Fibroblast of skin of left quadriceps (primary cell): ENCODE measurements at regions not wholly inside any gene's neighbourhood (a gene's known extent, or its start where the extent isn't known, plus 50 kb on each side); places are given as distances from the start of the nearest gene placed in this dataset.
"Not testable (repeated sequence)": the region's sequence is repeated elsewhere in the genome, so short reads cannot be mapped to it uniquely, and the experiment has no call there.

ENCODE experiments used
- DNase-seq, 2 experiments: peaks; one replicate each; pipeline ENCODE4 v3.0.0-alpha.2; 2013; ENCODE audit warnings: low read depth in 2 of 2

DNA sequence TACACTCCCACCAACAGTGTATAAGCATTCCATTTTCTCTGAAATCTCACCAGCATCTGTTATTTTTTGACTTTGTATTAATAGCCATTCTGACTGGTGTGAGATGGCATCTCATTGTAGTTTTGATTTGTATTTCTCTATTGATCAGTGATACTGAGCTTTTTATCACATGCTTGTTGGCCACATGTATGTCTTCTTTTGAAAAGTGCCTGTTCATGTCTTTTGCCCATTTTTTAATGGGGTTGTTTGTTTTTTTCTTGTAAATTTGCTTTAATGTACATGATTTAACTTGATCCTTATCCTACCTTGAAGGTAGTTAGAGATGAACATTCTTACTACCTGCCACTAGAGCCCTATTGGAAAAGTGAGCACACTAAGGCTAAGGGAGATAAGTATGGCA, 151.2 kb upstream of the KIF2A start:
- DNase-seq: no peak

DNA sequence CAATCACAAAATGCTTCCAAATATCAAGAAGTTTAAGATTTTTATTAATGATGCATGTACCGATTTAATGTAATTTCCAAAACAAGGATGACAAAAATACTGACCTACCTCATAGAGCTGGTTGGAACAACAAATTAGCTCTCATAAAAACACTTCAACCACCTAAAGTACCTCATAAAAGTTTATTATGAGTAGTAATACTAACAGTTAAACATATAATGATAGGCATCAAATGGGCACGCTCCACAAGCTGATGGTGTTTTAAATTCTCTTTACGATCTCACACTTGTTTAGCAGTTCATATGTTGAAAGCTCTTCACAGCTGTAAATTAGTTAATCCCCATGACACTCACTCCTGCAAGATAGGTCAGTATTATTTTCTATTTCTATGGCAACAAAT, 150.0 kb upstream of the KIF2A start:
- DNase-seq: no peak

DNA sequence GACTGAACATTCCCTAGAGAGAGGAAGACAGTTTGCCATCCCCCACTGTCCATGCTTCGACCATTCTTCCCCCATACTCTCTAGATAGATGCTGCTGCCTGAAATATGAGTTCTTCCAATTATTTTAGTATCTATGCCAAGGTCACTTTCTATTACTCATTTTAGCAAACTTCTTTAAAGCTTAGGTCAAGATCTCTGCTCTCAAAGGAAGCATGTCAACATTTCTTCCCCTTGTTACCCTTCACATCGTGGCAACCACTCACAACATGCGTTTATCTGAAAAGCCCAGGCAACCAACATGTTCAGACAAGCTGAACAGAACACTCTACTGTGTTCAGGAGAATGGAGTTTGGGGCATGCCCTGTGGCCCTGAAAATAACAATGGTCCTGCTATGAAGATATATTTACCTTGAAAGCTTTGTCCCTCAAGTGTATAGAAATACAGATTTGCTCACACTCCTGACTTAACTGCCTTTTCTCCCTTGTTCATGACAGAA, 138.4 kb upstream of the KIF2A start:
- DNase-seq: no peak

DNA sequence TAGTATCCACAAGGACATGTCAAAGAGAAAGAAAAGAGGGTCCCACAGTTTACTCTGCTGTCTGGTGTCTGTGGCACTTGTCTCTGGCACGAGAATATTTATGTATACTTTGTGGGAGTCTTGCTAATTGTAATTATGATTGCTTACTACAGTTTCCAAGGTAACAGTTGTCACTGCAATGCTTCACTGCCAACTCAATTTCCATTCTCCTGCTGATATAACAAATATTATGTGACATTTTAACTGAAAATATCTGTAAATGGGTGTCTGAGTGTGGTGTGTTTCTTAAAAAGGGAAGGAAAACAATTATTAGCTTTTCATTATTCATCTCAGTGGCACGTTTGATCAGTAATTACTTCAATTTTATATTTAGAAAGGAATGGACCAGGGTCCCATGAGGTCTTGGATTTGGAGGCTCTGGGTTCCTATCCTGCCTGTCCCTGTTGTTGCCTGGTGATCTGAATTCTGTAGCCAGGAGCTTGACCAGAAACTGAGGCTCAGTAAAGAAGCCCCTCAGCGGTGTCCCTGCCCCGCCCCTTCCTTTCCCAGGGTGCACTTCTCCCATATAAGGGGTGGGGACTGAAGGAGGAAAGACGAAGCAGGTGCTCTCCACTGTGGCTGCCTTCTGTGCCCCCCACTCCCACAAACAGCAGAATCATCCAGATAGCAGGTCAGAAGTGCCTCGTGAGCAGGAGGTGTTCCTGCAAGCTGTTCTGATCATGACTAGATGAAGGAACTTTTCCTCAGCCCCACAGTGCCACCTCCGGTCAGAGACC, 137.3 kb upstream of the KIF2A start:
- DNase-seq: no peak

DNA sequence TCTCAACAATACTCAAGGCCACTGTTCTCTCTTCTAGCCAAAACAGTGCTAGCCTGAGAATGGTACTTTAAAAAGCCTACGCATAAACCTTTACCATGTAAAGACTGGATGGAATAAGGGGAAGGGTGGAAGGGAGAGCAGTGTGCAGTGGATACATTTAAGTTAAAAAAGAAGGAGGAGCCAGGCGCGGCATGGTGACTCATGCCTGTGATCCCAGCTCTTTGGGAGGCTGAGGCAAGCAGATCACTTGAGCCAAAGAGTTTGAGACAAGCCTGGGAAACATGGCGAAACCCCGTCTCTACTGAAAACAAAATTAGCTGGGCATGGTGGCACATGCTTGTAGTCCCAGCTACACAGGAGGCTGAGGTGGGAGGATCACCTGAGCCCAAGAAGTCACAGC, 127.7 kb upstream of the KIF2A start:
- no peak for DNase-seq

DNA sequence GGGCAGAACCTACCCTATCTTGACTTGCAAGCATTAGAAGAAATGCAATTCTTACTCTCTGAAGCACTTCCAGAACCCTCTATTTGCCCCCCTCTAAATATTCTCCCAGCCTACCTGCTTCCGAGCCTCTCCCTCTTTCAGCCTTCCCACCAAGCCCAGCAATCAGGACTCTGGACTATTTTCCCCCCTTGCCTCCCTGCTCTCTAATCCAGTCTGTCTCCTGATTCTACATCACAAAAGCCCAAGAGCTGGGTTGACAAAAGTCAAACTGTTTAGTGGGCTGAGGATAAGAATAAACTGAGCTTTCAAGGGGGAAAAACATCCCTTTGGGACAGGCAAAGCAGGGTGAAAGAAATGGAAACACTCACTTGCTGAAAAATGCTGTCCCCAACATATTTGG, 123.2 kb upstream of the KIF2A start:
- DNase-seq: no peak

DNA sequence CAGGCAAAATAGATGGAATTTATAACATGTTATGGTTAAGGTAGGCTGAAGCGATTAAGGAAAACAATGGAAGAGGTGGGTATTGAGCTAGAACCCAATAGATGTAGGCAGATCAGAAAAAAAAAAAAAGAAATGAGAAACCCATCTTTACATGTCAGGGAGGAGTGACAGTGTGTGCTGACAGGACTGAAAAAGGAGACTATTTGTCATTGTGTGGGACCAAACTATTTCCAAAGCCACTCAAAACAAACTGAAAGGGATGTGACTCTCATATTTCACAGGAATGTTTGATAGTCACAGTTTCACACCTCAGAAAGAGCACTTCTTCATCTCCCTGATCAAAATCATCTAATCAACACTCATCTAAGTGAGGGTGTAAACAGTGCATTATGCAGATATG, 122.3 kb upstream of the KIF2A start:
- no peak for DNase-seq

DNA sequence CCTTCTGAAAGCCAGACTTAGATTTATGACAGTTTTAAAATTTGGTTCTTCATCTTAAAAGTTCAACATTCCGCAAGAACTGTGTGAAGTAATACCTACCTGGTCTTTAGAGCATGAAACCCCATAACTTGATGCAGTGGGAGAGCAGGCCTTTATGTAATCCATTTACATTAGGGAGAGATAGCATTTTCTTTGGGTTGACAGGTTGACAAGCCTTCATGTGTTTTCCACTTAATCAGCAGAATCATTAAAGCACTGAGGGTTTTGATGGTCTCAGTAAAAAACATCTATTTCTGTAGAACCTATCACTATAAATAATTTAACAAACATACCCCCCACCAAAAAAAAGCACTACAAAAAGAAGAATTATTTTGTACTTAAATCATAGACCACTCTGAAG, 121.6 kb upstream of the KIF2A start:
- no peak for DNase-seq

DNA sequence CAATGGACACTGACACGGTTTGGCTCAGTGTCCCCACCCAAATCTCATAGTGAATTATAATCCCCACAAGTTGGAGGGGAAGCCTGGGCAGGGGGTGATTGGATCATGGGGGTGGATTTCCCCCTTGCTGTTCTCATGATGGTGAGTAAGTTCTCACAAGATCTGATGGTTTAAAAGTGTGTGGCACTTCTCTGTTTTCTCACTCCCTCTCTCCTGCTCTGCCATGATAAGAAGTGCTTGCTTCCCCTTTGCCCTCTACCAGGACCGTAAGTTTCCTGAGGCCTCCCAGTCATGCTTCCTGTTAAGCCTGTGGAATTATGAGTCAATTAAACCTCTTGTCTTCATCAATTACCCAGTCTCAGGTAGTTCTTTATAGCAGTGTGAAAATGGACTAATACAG, 115.8 kb upstream of the KIF2A start:
- no peak for DNase-seq

DNA sequence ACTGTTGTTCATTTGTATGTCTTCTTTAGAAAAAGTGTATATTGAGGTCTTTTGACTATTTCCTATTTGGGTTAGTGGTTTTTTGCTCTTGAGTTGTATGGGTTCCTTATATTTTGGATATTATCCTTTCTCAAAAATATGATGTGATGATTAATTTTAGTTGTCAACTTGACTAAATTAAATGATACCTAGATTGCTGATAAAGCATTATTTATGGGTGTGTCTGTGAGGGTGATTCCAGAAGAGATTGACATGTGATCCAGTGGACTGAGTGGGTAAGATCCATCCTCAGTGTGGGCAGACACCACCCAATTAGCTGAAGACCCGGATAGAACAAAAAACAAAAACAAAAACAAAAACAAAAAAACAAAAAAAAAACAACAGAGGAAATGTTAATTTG, 115.1 kb upstream of the KIF2A start:
- no peak for DNase-seq

DNA sequence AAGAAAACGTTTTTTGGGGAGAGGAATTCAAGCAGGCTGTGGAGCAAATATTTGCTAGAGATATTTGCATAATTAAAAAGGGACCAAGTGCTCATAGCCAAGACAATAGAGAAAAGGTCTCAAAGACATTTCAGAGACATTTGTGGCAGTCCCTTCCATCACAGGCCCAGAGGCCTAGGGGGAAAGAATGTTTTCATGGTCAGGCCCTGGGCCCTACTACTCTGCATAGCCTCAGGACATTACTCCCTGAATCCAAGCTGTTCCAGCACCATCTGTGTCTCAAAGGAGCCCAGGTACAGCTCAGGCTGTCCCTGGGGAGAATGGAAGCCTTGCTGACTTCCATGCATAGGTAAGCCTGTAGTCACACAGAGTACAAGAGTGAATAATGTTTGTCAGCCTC, 113.0 kb upstream of the KIF2A start:
- DNase-seq: no peak

DNA sequence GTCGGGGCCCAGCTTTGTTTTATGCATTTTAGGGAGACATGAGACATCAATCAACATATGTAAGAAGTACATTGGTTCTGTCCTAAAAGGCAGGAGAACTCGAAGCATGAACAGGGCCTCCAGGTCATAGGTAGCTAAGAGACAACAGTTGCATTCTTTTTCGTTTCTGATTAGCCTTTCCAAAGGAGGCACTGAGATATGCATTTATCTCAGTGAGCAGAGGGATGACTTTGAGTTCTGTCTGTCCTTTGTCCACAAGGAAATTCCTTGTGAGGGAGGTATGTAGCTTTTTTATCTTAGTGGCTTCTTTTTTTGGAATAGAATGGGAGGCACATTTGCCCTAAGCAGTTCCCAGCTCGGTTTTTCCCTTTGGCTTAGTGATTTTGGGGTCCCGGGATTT, 109.5 kb upstream of the KIF2A start:
- not testable (repeated sequence) for DNase-seq

DNA sequence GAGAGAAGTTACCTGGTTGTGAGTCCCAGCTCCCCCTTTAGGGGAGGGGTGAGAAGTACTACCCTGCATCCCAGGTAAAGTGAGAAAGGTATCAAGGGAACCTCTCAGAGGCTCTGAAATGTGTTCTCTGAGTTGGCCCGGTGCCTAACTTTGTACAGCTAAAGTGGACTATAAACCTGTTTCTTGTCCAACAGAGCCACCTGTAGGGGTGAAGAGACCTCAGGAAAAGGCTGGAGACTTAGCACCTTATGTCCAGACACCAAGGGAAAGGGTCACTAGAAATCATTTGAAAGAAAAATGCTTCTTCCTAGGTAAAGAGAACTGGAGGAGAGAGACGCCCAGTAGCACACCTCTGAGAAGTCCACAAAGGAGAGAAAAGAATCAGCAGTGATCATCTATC, 108.3 kb upstream of the KIF2A start:
- no peak for DNase-seq

DNA sequence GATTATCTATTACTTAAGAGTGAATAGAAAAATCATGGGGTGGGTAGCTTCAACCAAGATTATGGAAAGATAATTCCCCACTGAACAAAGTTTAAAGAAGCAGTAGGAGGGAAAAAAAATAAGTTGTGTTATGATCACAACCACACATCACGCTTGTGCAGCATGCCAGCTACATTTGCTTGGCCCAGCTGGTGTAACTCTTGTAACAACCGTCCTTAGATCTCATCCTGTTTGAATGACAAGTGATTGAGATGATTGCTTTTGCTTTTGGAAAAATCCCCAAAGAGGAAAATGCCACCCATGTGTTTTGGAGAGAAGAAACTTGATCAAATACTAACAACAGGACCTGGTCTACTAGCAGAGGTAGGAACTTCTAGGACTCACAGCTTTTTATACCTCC, 107.6 kb upstream of the KIF2A start:
- DNase-seq: no peak

DNA sequence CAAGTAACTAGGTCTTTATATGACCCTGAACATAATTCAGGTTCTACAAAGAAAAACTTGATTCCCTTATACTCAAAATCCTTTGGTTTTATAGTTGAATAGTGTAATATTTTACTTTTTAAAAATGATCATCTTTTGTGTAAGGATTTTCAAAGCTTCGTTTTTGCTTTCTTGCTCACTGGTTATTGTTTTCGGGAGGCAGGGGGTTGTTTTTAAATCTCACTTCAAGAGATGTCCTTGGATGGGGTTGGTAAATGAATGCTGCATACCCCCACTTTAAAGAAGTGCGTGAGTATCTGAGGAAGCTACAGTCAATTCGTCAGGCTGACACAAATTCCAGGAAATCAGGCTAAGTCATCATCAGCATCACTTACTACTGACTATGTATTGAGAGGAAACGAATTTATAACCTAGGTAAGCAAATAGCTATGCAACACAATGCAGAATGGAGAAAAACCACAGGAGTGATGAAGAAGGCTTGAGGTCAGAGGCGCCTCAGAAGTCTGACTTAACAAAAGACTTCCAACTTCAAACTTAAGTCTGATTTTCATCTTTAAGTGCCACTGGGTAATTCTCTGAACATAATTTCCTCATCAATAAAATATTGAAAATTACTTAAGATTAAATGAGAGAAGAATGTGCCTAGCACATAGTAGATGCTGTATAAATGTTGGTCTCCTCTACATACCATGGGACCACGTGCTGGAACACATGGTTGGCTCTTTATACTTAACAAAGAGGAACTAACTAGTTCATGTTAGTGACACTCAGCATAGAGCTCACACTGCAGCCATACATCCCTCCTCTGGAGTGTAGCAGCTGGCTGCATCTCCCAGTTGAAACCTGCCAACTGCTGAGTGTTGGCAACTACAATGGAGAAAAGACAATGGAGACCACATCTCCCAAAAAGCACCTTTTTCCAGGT, 106.0 kb upstream of the KIF2A start:
- no peak for DNase-seq

DNA sequence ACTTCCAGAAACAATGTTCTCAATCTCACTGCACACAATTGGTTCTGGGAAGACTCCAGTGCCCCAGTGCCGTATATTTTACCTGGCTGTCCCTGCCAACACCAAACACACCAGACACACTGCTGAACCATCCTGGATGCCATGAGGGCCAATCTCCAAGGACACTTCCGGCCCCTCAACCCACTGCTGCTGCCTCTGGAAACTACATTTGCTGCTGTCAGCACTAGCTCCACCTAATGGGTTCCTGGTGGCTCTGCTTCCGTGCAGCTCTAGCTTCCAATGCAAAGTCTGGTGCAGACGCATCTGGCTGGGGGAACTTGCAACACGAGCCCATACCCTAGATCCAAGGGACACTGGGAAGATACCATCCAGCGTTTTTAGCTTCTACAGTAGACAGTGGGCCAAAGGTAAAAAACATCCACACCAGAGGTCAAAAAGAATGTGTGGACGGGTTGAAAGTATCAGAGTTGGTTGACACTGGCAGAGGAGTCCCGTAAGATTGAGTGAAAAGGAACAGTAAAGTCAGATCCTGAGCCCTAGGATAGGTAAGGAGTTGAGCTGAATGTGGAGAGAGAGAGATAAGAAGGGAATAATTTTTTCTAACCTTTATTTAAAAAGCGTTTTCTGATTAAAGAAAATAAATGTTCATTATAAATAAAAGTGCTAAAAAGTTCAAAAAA, 99.7 kb upstream of the KIF2A start:
- DNase-seq: no peak

DNA sequence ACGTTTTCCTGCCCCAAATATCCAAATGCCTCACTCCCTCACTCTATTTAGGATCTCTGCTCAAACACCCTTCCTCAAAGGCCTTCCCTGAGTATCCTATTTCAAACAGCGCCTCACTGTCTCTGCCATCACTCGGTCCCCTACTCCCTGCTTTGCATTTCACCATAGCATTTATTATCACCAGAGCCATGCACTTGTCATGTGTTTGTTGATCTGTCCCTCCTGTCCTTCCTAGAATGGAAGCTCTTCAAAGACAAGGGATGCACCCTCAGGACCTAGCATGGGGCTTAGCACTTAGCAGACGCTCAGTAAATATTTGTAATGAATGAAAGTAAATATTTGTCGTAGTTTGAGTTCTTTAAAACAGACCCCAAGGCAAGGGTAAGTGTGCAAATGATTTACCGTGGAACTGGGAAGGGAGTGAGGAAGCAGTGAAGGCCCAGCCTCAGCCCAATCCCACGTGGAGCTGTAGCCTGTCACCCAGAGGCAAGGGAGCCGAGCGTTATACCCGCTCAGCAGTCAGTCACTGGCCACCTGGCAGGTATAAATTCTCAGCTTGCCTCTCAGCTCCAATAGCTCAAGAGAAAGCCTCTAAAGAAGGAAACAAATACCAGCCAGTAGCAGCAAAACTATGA, 97.7 kb upstream of the KIF2A start:
- no peak for DNase-seq

DNA sequence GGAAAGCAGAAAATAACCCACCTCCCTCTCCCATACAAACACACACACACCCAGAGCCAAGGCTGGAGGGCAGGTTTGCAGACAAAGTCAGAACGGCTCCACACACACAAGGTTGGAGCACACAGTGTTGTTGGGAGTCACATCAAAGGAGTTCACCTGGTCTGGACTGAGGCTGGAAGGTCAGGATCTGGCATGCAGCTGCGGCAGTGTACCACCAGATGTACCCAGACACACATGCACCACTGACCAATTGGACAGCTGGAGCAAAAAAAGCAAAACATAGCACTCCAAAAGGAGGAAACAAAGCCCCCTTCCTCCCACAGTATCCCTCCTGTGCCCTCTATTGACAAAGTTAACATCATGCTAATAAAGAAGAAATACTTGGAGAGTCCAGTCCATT, 94.6 kb upstream of the KIF2A start:
- DNase-seq: no peak

DNA sequence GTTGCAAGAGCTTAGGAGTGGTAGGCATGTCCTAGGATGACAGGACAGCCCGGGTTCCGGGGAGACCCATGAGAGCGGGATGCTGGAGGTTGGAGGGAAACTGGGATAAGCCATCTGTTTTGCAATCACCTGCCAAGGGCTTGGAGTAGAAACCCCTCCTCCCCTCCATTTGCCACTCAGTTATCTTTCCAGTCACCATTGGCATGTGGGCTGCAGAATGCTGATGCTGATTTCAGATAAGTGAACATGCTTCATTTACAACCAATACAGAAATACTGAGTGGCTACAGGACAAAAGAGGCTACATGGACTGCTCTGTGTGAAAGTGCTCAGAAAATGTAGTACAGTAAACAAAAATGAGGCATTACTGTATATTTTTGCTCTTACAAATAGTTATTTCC, 93.4 kb upstream of the KIF2A start:
- DNase-seq: no peak

DNA sequence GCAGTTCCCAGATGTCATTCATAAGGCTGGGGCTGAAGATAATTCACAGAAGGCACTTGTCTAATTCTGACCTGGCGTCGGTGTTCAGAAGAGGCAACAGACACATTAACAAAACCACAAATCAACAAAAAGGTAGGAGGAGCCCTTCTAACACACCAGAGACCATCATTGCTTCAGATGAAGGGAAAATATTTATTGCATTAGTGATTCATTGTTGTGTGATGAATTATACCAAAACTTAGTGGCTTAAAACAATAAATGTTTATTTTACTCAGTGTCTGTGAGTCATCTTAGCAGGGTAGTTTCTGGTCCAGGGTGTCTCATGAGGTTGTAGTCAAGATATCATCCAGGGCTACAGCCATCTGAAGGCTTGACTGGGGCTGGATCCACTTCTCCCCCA, 91.3 kb upstream of the KIF2A start:
- DNase-seq: no peak

DNA sequence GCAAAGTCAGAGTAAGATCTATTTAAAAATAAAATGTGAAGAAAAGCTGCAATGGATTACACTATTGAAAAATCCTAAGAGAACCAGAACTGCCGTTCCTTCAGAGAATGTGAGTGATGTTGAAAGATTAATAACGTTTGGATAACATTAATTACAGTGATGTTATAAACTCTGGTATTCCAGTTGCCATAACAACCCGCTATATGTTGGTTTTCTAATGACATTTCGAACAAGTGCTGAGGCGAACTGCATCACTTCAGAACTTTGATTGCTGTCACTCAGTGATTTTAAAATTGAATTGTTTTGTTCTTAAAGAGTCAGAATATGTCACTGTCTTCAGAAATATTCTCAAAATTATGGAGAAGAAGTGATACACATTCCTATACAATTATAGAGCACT, 89.4 kb upstream of the KIF2A start:
- not testable (repeated sequence) for DNase-seq

DNA sequence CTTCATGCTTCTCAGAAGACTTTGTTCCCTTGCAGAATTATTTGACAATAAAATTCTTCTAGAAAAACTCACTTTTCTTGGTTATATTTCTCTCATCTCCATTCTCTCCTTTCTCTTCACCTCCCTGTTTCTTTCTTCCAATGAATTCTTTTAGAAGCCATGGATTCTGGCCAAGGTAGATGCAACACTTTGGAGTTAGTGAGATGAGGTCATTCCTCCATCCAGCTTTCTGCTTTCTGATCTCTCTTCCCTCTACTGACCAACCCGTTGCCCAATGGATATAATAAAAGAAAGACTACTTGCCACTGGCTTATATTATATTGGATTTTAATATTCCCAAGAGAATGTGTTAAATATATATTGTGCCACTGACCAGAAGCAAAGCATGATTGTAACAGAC, 88.9 kb upstream of the KIF2A start:
- DNase-seq: not testable (repeated sequence)
